ENCODE measurements at regions not wholly inside any gene's neighbourhood (a gene's known extent, or its start where the extent isn't known, plus 50 kb on each side); places are given as distances from the start of the nearest gene placed in this dataset.

- peak in 1 of 2 donors; percentile 25 for DNase-seq
- no peak overlapping the region for H3K4me3 ChIP-seq
- peaks cover 0 to 28% of the 10 kb centered on the region in 2 donors for H3K27me3 ChIP-seq
- TF ChIP-seq, protein P1, sequence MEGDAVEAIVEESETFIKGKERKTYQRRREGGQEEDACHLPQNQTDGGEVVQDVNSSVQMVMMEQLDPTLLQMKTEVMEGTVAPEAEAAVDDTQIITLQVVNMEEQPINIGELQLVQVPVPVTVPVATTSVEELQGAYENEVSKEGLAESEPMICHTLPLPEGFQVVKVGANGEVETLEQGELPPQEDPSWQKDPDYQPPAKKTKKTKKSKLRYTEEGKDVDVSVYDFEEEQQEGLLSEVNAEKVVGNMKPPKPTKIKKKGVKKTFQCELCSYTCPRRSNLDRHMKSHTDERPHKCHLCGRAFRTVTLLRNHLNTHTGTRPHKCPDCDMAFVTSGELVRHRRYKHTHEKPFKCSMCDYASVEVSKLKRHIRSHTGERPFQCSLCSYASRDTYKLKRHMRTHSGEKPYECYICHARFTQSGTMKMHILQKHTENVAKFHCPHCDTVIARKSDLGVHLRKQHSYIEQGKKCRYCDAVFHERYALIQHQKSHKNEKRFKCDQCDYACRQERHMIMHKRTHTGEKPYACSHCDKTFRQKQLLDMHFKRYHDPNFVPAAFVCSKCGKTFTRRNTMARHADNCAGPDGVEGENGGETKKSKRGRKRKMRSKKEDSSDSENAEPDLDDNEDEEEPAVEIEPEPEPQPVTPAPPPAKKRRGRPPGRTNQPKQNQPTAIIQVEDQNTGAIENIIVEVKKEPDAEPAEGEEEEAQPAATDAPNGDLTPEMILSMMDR (IDR thresholded peaks at IDR 0.05), result no peak
- intact Hi-C loops (cut with DNase I; ENCODE audit: low total_unique reads), result no loop called here
- H3K9me3 ChIP-seq, result no peaks in the 10 kb centered on the region
- no peaks in the 10 kb centered on the region for H3K36me3 ChIP-seq
- no peak overlapping the region for H3K27ac ChIP-seq
- no peaks in the 10 kb centered on the region for H3K4me1 ChIP-seq
Measured at GRCh38 chr1:30506291-30507015, 216.9 kb downstream of the MATN1 start.

GRCh38 chr1:30505853-30506252 lies 217.5 kb downstream of the MATN1 start:
- Histone ChIP-seq H3K4me3 (no peak overlapping the region), H3K36me3 (no peaks in the 10 kb centered on the region), H3K9me3 (no peaks in the 10 kb centered on the region), H3K4me1 (no peaks in the 10 kb centered on the region), H3K27me3 (peaks cover 0 to 28% of the 10 kb centered on the region in 2 donors), H3K27ac (no peak overlapping the region)
- intact Hi-C loops (cut with DNase I; ENCODE audit: low total_unique reads), result no loop called here
- TF ChIP-seq, protein P1 (IDR thresholded peaks at IDR 0.05), result no peak
- DNase-seq, result peak in 1 of 2 donors; percentile 24

DNA sequence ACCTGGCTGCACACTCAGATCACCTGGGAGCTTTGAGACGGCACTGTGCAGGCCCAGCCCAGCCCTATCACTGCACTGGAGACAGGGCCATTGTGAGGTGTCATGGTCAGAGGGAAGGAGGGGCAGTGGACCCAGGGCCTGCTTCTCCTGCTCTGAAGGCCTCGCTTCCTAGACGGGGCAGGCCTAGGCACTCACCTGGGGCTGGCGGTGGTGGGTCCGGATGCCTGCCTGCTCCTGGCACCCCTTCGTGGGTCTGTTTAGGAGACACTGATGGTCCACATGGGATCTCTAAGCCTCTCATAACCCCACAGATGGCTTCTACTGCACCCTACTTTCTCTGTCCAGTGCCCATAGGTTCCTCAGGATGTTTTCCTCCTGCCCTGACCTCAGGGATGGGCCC lies 230.9 kb downstream of the MATN1 start:
- intact Hi-C loops (cut with DNase I; ENCODE audit: low total_unique reads), result no loop called here
- TF ChIP-seq, protein P1 (IDR thresholded peaks at IDR 0.05), result no peak
- H3K36me3 ChIP-seq, result no peaks in the 10 kb centered on the region
- H3K9me3 ChIP-seq, result peaks cover 0 to 10% (median 0%) of the 10 kb centered on the region in 3 donors
- H3K27me3 ChIP-seq, result no peaks in the 10 kb centered on the region
- DNase-seq, result peak in 1 of 2 donors; percentile 24
- no peak overlapping the region for H3K4me3 ChIP-seq
- H3K4me1 ChIP-seq, result no peaks in the 10 kb centered on the region
- H3K27ac ChIP-seq, result no peak overlapping the region

DNA sequence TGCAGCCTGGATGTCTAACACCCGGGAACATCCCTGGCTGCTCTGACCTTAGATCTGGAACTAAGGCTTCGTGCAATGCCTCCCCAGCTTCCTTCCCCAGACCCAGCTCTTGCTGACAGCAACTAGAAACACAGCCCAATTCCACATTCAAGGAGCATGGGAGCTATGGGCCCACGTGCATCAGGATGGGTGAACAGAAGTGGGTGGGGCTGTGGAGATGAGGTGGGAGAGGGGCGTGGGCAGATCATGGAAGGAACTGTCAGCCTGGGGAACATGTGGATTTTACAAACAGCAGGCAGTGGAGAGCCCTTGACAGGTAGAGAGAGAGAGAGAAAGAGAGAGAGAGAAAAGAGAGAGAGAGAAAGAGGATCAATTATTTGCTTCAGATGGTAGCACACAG lies 231.6 kb downstream of the MATN1 start:
- Histone ChIP-seq H3K9me3 (peaks cover 0 to 10% (median 0%) of the 10 kb centered on the region in 3 donors), H3K4me1 (no peaks in the 10 kb centered on the region), H3K36me3 (no peaks in the 10 kb centered on the region), H3K27me3 (no peaks in the 10 kb centered on the region), H3K4me3 (no peak overlapping the region), H3K27ac (no peak overlapping the region)
- peak in 1 of 2 donors; percentile 13 for DNase-seq
- intact Hi-C loops (cut with DNase I; ENCODE audit: low total_unique reads), result no loop called here
- TF ChIP-seq, protein P1 (IDR thresholded peaks at IDR 0.05), result no peak

DNA sequence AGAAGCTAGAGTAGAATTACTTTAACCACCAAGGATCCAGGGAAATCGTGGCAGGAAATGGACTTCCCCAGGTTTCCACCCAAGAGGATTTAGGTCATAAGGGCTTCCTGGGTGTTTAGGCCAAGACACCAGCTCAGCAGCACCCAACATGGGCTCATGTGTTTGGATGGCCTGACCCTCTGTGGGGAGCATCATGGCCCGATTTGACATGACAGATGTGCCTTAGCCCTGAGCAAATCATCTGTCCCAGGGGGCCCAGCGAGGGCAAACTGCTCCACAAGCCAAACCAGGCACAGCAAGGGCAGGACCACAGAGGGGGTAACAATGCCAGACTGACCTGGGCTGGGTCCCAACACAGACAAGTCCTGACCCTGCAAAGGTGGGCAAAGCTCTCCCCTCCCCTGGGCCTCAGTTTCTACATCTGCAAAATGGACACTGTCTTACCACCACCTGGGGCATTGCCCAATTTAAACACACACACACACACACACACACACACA lies 232.8 kb downstream of the MATN1 start:
- TF ChIP-seq, protein P1 (IDR thresholded peaks at IDR 0.05), result no peak
- intact Hi-C loops (cut with DNase I; ENCODE audit: low total_unique reads), result no loop called here
- no peak overlapping the region for H3K27ac ChIP-seq
- peak in 1 of 2 donors; percentile 56 for DNase-seq
- peaks cover 0 to 2% of the 10 kb centered on the region in 2 donors for H3K27me3 ChIP-seq
- no peak overlapping the region for H3K4me3 ChIP-seq
- H3K4me1 ChIP-seq, result no peaks in the 10 kb centered on the region
- H3K9me3 ChIP-seq, result peaks cover 0 to 10% (median 0%) of the 10 kb centered on the region in 3 donors
- no peaks in the 10 kb centered on the region for H3K36me3 ChIP-seq

All from tibial artery (tissue), 4 donors.